GM18907 (cell line): ENCODE measurements at regions not wholly inside any gene's neighbourhood (a gene's known extent, or its start where the extent isn't known, plus 50 kb on each side); places are given as distances from the start of the nearest gene placed in this dataset.
"Not testable (repeated sequence)": the region's sequence is repeated elsewhere in the genome, so short reads cannot be mapped to it uniquely, and the experiment has no call there.

Experiments
- ATAC-seq: cut with Tn5 transposase; IDR thresholded peaks from one replicate; pipeline ENCODE4 v1.9.1; 2021; ENCODE audit warnings: mild to moderate bottlenecking, moderate library complexity; ENCODE audit not compliant: unreplicated experiment

DNA sequence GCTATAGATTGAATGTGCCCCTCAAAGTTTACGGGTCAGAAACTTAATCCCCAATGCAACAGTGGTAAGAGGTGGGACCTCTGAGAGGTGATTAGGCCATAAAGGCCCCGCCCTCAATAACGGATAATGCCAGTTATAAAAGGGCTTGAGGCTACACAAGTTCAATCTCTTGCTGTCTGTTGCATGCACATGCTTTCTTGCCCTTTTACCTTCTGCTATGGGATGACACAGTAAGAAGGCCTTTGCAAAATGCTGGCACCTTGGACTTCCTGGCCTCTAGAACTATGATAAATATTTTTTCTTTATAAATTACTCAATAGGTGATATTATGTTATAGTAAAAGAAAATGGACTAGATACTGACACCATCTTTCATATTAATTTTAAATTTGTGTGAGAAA is 806.1 kb downstream of the TENT5A start:
- no peak for ATAC-seq

DNA sequence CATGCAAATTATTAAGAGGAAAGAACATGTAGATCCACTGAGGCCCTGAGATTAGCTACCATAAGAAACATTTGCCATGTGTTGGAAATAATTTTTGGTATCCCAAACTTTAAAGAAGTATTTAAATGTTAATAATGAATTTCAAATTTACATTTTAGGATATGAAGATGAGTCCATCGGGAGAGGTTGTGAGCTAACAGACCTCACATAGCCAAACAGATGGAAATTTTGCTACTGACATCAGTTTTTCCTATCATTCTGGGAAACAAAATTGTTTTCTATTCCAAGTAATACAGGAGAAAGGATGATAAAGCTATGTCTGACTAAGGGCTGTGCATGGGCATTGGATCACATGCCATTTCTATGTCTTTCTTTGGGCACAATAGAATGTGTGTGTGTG is 809.6 kb downstream of the TENT5A start:
- ATAC-seq, result no peak

DNA sequence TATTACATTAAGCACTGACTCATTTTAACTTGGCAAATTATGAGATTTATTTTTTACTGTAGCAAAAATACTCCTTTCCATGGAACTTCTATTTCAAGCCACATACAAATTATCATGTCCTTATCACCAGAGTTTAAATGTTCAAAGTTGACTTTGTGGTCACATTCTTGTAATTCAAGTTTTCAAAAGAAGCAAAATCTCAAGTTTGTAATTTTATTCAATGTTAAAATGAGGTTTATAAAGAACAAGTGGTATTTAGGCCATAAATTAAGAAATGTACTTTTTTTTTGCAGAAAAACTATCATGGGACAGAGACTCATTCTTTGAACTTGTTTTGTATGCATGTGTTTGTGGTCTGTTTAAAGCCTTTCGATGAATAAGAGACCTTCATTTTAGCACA is 811.5 kb downstream of the TENT5A start:
- no peak for ATAC-seq

DNA sequence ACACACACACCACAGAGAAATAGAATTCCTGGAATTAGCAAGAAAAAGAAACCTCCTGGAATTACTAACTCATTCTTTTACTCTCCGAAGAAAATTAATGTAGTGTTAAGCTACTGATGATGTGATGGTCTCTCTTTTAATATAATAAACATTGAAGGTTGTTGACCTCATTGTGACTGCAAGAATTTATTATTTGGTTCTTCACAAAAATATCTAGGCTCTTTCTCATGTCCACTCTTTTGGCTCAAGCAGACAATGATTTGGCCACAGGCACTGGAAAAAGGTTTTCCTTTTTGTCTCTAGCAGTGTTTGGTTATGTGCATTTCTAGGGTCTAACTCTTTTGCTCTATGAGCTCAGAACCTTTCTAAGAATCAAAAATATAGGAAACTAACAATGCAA is 811.9 kb downstream of the TENT5A start:
- no peak for ATAC-seq

DNA sequence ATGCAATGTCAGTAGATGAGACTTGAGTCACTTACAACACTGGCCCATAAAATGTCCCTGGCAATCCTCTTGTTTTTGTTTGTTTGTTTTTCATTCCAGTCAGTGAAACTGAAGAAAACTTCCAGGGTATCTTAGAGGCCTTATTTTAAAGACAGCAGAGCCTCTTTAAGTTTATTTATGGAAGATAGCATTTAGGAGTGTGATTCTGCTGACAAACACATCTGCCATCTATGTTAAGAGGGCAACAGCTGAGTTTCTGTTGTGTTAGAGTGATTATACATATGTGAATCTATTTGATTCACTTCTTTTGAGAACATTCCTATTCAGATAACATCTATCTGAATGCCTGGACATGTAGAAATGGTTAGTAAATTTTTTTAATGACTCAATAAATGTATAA is 812.6 kb downstream of the TENT5A start:
- ATAC-seq, result no peak

DNA sequence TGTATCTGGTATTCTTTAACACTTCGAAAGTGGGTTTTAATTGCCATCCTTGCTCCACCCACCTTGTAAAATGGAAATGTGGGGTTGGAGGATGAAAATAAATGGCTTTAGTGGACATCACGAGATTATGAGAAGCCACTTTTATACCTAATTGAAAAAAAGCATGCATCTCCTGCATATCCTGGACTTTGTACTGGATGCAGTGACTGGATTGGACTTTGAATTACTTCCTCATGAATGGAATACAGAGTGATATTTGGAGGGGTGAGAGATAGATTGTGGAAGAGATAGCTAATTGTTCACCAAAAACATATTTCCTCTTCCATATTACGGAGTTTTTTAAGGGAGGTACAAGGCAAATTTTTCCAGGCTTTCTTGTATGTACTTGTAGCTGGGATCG is 813.0 kb downstream of the TENT5A start:
- no peak for ATAC-seq

DNA sequence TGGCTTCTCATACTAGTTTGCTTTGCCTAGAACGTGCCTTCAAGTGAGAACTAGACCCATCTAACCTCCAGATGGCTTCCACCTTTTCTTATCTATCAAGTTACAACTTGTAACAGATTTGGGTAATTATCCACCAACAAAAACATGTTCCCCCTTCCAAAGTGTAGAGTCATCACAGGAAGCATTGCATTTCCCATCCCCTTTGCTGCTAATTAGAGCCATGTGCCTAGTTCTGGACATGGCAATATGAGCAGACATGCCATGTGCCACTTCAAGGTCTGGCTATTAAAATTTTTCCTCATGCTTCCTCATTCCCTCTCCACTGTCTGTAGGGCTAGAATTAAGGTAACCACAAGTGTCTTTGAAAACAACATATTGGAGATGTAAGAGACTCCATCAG is 814.4 kb downstream of the TENT5A start:
- no peak for ATAC-seq

DNA sequence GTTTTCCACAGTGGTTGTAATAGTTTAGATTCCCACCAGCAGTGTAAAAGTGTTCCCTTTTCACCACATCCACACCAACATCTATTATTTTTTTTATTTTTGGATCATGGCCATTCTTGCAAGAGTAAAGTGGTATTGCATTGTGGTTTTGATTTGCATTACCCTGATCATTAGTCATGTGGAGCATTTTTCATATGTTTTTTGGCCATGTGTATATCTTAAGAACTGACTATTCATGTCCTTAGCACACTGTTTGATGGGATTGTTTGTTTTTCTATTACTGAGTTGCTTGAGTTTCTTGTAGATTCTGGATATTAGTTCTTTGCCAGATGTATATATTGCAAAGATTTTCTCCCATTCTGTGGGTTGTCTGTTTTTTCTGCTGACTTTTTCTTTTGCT is 820.1 kb downstream of the TENT5A start:
- no peak for ATAC-seq

DNA sequence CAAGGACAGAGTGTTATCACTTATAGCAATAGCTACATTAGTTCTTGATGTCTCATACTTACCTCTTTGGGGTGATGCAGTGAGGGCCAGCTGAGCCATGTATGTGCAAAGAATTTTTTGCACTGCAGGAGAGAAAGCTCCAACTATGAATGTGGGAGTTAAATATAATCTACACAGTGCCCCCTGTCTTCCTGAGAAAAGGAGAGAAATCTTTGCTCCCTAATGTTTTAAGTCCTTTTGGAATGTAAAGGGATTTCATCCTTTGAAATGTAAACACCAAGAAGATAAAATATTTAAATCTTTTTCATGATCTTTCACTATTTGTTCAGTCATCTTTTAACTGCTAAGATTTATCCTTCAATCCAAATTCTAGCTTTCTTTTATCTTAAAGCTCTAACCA is 822.1 kb downstream of the TENT5A start:
- no peak for ATAC-seq

DNA sequence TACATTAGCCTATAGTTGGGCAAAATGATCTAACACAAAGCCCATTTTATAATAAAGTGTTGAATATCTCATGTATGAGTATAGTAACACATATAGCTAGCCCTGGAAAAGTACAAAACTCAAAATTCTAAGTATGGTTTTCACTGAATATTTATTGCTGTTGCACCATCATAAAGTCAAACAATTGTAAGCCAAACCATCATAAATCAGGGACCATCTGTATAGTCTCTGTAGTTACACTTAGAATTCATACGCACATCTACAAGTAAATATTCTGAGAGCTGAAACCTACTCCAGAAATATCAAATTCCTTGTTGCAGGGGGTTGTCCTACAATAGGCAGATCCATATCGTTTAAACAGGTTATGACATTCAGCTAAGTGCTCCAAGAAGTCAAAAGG is 817.3 kb downstream of the BCKDHB start:
- ATAC-seq, result no peak

DNA sequence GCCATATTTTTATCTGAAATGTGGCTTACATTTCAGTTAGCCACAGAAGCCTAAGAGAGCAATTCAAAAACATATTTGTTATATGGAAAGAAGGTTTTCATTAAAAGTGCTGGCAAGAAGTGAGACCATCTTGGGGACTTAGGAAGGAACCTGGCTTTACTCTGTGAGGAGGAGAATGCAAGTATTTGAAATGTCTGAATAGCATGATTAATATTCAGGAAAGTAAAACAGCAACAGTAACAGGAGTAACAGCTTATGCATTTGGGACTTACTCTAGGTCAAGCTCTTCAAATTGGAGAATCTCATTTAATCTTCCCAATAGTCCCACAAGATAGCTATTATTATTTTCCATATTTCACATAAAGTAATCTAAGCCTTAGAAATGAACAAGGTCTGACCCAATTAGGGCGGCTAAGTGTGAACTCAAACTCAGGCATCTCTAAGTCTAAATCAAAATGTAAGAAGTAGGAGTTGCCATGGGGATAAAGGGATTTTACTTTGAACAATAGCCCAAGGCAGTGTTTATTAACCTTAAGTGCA is 816.5 kb downstream of the BCKDHB start:
- no peak for ATAC-seq

DNA sequence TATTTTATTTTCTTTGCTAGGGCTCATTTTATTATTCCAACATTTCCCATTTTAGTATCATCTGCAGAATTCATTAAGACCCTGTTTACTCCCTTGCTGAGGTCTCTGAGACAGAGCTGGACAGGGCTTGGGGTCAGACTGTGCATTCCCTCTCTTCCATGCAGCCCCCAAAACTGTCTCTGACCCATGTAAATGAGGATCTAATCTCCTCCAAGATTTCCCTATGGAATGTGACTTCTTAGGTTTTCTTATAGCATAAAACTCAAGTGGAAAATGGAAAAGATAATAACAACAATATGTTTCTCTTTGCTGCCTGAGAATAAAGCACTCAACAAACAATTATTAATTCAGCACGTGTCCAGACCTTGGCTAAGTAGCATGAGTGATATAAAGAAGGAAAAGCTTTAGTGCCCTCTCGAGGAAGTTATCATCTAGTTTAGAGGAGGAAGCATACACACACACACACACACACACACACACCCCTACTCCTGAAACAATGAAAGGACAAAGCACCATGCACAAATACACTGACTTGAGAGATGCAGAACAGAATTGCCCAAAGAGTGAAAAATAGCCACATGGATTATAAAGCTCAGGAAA is 815.5 kb downstream of the BCKDHB start:
- no peak for ATAC-seq

DNA sequence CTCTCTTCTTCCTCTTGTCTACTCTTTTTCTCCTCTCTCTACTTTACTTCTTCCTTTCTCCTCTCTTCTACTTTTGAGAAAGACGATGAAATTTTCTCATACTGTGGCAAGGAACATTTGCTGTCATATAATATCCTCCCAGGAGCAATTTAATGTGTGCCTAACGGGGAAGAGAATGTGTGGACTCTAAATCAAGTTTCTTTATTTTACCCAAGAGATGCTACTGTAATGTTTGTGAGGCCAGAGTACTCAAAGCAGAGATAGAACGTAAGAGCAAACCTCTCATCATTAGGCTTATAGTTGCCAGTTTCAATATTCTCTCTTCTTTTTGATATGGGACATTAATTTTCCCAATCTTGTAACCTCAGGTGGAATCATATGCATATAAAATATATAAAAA is 801.4 kb downstream of the BCKDHB start:
- ATAC-seq, result no peak

DNA sequence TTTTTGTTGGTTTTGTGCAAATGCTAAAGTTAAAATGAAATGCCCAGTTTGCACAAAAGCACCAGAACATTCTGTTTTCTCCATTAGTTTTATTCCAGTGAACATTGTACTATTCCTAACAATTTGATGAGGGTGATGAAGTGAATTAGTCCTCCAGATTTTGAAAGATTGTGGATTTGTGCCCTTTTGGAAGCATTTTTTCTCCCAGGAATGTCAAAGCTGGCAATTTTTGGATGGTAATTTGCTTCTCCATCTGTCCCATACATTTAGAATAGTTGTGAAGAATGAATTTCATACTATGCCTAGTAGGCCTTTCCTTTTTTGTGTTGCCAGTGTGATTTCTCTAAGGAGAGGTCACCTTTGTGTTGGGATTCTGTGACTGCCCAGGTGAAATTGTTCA is 797.2 kb downstream of the BCKDHB start:
- no peak for ATAC-seq

DNA sequence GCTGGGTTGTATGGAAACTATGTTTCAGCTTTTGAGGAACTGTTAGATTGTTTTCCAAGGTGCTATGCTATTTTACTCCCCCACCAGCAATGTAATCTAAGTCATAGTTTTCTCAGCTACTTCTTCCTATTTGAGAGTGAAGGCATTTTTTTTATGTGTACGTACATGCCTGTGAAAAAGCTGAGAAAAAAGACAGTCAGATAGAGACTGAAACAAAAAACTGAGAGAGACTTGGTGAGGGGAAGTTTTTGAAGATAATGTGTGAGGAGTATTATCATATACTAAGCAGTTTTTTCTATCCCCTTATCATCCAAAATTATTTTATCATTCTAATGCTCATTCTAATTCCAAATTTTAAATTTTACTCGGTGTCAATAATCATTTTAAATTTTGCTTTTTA is 780.0 kb downstream of the BCKDHB start:
- ATAC-seq, result no peak

DNA sequence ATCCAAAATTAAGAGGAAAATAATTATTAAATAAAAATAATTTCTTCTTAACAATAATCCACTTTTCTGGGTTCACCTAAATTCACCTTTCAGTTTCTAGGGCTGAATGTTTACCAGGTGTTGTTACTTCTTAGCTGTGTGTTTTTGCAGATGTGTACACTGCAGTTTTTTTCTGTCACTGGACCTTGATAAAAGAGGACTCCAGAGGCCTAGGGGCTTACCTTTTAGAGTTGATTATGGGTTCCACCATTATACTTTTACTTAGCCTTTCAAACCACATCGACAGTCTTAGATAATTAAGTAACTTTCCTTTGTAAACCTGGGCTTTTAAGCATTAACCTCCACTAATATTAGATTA is 766.5 kb downstream of the BCKDHB start:
- ATAC-seq, result no peak

DNA sequence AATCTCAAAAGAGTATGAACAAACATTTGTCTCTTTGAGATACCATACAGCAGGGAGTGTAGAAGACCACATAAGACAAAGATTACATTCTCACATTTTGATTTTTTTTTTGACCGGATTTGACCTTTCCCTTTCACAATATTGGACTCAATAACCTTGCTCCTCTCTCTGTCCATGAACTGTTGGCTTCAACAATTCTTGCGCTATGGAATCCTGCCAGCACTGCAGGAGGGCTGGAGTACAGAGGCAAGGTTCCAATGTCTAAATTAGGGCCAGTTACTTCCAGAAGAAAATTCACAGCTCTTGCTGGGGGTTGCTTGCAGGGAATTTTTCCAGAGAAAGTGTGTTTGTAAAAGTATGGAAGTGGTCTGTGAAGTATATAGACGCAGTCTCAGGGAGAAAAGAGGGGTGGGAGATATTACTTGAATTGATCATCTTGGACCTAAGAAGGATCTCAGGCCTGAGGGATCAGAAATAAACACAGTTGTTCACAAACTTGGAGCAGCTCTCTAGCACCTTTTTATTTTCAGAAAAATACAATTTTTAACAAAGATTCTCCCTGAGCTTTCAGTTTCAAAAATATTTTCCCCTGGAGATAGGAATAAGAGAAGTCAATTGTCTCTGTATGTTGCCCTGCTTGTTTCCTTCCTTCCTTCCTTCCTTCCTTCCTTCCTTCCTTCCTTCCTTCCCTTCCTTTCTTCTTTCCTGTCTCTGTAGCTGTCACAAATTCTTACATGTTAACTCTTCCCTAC is 765.9 kb downstream of the BCKDHB start:
- no peak for ATAC-seq

DNA sequence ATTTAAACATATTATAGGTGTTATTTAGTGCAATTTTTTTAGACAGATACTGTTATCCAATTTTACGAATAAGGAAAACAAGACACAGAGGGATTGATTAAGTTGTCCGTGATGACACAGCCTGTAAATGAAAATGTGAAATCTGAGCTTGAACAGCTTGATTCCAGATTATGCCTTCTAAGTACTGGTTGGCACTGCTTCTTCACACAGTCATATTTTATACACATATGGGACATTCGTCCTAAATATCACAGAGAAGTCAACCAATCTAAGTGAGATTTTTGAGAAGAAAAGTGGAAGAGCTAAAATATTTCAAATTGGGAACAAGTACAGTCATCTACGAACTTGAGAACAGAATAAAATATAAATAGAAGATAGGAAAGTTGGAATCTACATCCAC is 756.3 kb downstream of the BCKDHB start:
- no peak for ATAC-seq

DNA sequence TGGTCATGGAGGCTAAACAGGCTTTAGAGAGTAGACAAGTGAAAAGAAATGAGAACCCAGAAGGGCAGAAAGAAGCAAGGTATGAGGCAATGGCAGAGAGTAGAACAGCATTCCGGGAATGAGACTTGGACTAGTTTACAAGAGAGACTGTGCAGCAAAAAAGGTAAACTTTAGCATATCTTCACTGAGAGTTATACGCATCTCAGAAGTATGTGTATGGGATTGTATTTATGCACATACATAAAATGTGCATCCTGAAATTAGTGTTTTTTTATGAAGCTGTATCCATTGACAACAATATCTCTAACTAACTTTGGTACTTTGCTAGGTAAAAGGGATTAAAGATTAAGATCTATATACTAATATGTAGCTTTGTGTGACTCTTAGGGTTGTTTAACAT is 753.6 kb downstream of the BCKDHB start:
- no peak for ATAC-seq

DNA sequence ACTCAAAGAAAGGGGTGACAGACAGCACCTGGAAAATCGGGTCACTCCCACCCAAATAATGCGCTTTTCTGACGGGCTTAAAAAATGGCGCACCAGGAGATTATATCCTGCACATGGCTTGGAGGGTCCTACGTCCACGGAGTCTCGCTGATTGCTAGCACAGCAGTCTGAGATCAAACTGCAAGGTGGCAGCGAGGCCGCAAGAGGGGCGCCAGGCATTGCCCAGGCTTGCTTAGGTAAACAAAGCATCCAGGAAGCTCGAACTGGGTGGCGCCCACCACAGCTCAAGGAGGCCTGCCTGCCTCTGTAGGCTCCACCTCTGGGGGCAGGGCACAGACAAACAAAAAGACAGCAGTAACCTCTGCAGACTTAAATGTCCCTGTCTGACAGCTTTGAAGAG is 741.5 kb downstream of the BCKDHB start:
- not testable (repeated sequence) for ATAC-seq

DNA sequence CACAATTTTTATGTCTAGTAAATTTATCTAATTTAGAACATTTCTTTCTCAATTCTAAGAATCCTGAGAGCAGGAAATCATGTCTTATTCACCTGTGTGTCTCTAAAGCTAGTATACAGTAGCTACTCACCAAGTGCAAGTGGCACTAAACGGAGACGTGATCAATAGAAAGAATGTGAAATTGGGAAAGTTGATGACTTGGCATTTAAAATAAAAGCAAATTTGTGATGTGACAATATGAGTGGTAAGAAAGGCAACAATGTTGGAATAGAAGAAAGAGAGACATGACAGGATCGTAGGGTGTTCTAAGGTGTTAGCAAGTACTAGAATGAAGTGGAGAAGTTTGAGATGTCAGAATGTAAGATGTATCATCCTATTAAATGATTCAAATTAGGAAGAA is 725.9 kb downstream of the BCKDHB start:
- no peak for ATAC-seq

DNA sequence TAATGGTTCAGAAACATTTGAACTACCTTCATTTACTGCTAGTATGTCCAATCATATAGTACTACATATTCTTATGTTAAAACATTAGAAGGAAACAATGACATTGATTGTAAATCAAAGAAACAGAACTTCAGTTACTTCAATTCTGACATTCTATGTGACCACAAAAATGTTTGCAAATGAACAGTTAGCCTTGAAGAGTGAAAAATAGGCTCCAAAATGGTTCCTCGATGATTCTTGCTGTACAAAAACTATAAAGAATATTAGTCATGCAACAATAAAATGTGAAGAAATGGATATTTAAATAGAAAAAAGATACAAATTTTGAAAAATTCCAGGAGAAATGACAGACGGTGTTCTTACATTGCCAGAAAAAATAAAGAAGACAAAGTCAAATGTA is 686.9 kb downstream of the BCKDHB start:
- no peak for ATAC-seq

DNA sequence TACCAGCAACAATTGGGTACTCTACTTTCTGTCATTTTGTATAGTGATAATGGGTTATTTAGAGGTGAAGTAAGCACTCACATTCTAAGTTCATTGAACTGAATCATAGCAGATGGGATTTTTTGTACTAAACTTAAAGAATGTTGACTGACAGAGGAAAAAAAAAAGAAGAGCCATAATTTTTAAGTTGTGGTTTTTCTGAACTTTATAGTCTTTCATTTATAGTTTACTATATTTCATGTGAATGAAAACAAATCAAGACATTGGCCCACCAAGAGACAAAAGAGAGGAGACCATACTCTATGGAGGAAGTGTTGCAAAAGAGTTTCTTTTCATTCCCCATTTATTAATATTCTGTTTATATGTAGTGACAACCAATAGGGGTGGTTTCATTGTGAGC is 685.7 kb downstream of the BCKDHB start:
- no peak for ATAC-seq
